ENCODE measurements at regions not wholly inside any gene's neighbourhood (a gene's known extent, or its start where the extent isn't known, plus 50 kb on each side); places are given as distances from the start of the nearest gene placed in this dataset.

- TF ChIP-seq CTCF (IDR thresholded peaks at IDR 0.05), result no peak
- TF ChIP-seq POLR2AphosphoS5 (IDR thresholded peaks at IDR 0.05), result no peak
- TF ChIP-seq POLR2A (IDR thresholded peaks at IDR 0.05), result no peak
These were observed 88.5 kb upstream of the TACR1 start for GRCh38 chr2:75287624-75288316.

Data from breast epithelium (tissue), 3 donors.